Myocyte (in vitro differentiated cells): ENCODE measurements at regions not wholly inside any gene's neighbourhood (a gene's known extent, or its start where the extent isn't known, plus 50 kb on each side); places are given as distances from the start of the nearest gene placed in this dataset.
A peak's percentile ranks its signal among the peaks of the same experiment; 100 is the strongest.
"Not testable (repeated sequence)": the region's sequence is repeated elsewhere in the genome, so short reads cannot be mapped to it uniquely, and the experiment has no call there.

Experiments used
- DNase-seq: peaks from one replicate; pipeline ENCODE4 v3.0.0-alpha.2; 2012; ENCODE audit warnings: low read depth

DNA sequence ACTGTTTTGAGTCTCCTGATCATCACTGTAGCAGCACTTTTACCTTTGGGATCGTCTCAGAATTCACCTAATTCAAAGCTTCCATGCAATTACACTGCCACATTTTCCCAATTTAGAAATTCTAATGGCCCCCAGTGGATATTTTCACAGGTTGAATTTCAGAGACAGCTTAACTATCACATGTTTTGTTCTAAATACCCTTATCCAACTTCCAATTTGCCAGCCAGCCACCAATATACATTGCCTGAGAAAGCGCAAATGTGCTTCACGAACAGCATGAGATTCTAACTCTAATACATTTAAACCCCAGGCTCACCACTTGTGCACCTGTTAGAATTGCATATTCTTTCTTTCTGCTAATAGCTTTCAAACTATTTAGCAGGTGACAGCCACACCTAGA lies 1160.9 kb upstream of the TMEM132C start:
- no peak for DNase-seq

- no peak for DNase-seq
Measured at GRCh38 chr12:127106697-127107096, 1160.3 kb upstream of the TMEM132C start.

DNA sequence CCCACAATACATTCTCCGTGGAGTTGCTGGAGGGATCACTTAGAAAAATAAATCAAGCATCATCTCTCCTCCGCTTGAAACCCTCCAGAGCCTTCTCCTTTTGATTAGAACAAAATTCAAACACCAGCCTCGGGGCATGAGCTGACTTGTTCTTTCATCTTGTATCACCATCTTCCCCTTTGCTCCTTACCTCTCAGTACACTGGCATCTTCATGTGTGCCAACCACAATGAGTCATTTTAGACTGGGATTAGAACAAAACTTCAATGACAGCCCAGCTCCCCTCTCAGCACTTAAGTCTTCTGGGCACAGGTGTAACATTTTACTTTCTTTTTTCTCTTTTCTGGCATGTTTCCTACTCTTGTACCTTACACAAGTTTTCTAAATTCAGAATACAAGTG lies 1159.2 kb upstream of the TMEM132C start:
- DNase-seq: peak; percentile 12

- peak; percentile 75 for DNase-seq
Measured at GRCh38 chr12:127108360-127109215, 1158.4 kb upstream of the TMEM132C start.

DNA sequence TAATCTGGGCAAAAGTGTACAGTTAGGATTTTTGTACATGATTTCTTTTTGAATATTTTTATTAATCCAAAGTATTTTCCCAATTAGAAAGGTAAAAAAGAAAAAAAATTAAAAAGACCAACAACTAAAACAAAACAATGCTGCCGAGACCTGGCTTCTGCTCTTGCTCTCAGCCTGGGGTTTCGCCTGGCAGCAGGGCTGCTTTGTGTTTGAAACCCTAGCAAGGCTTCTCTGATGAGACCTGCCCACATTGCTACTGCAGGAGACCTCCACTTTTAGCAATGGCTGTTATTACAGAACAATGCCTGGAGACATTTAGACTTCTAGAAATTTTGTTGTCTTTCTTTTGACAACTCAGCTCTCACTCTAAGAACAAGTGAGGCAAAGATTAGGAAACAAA lies 1153.0 kb upstream of the TMEM132C start:
- DNase-seq: no peak

GRCh38 chr12:127115468-127116035 lies 1151.4 kb upstream of the TMEM132C start:
- DNase-seq: peak; percentile 23

DNA sequence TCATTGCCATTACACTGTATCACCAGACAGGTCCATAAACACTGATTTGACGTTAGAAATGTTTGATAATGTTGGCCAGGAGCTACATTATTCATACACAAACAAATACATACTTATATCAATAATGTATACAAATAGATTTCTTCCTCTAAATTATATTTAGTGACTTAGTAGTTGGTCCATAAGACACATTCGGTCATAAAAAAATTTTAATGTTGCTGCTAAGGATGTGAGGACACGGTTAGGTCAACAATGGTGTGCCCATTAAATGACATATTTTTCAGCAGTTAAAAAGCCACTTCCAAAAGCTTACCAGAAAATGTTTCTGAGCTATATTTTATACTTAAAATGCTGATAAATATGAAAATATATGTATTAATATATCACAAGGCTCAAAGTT lies 1148.7 kb upstream of the TMEM132C start:
- DNase-seq: no peak

DNA sequence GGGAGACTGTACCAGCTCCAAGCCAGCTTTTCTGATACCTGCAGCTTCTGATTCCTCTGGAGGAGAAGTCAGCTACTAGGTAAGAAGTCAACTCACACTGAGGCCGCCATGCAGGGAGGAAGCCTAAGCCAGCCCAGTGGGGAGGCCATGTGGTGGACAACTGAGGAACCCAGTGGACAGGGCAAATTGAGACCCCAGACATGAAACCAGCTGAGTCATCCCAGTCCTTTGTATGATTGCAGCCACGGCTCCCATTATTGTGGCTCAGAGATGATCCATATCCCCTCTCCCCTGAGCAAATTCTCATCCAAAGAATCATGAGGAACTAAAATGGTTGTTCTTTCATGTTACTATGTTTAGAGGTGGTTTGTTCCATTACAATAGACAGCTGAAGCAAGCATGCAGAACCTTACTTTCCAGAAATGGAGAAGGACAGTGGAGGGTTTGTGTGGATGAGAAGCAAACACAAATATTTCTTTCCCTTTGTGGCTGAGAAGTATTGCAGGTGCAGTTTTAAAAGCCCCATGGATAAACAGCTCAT lies 1147.3 kb upstream of the TMEM132C start:
- peak; percentile 85 for DNase-seq

DNA sequence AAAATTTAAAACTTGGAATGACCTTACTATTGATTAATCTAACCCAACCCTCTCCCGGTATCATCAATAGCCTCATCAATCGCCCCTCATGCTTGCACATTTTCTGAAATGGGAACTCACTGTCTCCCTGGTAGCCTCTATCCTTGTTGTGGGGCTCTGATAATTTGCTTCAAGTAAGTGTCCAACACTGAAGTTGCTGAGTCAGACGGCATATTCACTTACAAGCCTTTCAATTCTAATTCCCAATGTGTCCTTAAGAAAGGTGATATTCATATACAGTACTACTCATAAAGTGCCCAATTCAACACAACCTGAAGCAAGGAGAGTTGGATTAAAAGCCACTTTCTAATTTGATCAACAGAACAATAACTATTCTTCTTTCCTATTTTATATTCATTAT lies 1146.1 kb upstream of the TMEM132C start:
- peak; percentile 22 for DNase-seq

GRCh38 chr12:127121494-127122084 lies 1145.4 kb upstream of the TMEM132C start:
- DNase-seq: peak; percentile 74

DNA sequence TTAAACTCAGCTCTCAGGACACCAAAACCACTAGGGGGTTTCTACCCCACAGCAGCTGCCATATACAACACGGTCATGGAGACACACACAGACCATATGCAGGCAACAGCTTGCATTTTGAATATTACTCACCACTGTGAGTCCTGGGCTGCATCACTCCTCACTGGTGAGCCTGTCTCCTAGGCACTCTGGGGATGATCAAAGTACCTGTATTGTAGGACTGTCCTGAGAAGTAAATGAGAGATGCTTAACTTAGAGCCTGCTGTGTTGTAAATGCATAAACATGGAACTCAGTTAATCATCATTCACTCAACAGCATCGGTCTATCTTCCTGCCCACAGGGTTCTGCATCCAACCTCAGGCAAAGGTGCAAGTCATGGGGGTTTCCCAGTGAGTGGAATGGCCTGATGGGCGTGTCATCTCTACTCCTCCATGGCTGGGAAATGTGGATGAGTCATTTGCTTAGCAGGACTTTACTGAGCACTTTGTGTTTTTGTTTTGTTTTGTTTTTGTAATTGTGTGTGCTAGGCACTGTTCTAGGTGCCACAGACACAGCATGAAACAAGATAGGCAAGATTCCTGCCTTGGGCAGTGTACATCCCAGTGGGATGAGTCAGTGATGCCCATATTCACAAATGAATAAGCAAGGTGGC lies 1141.2 kb upstream of the TMEM132C start:
- DNase-seq: peak; percentile 76

- DNase-seq: no peak
Measured at GRCh38 chr12:127126260-127126628, 1140.7 kb upstream of the TMEM132C start.

DNA sequence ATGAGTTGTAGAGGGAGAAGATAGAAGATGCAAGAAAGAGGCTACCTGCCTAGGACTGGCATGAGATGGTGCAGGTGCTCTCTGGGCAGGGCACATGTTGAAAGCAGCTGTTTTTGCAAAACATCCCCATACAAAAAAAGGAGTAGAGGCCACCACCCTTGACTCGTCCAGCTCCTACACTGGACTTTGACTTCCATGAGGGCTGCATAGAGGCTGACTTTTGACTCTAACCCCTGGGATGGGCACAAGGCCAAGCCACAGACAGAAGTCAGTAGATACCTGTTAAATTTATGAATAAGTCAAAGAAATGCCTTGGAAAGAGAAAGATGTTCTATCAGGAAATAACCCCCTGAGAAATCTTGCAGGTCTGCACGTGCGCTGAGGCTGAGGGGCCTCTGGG lies 1139.1 kb upstream of the TMEM132C start:
- no peak for DNase-seq

DNA sequence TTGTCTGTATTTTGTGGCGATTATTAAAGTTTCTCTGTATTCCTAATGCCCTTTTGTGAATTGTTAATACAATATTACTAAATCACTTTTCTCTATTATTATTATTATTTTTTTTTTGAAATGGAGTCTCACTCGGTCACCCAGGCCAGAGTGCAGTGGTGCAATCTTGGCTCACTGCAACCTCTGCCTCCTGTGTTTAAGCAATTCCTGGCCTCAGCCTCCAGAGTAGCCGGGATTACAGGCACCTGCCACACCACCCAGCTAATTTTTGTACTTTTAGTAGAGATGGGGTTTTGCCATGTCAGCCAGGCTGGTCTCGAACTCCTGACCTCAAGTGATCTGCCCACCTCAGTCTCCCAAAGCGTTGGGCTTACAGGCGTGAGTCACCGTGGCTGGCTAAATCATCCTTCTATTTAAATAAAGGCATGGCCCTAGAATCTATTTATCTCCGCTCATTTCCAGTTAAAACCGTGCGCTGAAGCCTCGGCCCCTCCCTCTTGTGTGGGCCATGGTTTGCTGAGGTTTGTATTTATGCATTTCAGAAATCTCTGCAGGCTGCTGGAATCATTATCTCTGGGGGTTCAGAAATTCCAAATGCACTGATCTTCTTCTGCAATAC lies 1136.4 kb upstream of the TMEM132C start:
- no peak for DNase-seq

DNA sequence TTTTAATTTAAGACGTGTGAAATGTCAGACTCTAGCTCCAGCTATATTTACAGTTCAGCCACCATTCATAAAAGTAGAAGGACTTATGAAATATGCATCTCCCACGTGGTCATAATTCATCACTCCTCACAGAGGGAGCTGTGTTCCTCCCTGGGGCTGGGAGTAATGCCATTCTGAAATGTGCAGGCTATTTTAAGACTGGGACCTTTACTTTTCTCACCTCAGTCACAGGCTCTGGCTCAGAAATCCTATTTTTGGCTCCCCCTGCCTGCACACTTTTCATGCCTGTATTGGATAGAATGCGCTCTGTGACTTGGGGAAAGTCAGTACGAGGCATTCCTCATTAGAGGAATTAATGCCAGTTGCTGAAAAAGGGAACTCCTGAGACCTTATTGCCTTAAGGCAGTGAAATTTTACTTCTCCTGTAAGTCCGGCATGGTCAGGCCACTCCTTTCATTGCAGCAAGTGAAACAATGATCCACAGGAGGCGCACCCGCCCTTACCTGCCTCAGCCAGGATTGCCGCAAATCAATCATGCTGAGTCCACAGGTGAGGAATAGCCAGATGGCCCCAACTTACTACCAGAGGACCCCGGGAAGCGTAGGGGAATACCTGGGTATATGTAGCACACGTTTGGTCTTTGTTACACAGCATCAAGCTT lies 1133.2 kb upstream of the TMEM132C start:
- DNase-seq: peak; percentile 53

DNA sequence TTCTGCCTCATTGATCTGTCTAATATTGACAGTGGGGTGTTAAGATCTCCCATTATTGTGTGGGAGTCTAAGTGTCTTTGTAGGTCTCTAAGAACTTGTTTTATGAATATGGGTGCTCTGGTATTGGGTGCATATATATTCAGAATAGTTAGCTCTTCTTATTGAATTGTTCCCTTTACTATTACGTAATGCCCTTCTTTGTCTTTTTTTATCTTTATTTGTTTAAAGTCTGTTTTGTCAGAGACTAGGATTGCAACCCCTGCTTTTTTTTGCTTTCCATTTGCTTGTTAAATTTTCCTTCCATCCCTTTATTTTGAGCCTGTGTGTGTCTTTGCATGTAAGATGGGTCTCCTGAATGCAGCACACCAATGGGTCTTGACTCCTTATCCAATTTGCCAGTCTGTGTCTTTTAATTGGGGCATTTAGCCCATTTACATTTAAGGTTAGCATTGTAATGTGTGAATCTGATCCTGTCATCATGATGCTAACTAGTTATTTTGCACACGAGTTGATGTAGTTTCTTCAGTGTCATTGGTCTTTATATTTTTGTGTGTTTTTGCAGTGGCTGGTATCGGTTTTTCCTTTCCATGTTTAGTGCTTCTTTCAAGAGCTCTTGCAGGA lies 1126.0 kb upstream of the TMEM132C start:
- not testable (repeated sequence) for DNase-seq

GRCh38 chr12:127143020-127143419 lies 1124.0 kb upstream of the TMEM132C start:
- peak; percentile 88 for DNase-seq

DNA sequence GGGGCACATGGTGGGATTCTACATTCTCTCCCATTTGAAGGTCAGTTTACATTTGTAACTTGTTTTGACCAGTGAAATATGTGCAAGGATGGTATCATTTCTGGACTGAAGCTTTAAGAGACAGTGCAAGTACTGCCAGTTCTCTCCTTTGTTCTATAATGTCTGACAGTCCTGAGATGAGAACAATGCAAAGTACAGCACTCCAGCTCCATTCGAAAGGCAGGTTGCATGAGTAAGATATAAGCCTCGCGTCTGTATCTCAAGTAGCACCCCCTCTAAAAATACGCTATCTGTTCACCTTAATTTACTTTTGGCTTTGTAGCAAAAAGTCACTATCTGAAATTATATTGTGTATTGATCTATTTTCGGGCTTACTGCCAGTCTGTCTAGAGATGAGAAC lies 1122.2 kb upstream of the TMEM132C start:
- no peak for DNase-seq

- no peak for DNase-seq
Measured at GRCh38 chr12:127145241-127145928, 1121.6 kb upstream of the TMEM132C start.
